ENCODE measurements at regions not wholly inside any gene's neighbourhood (a gene's known extent, or its start where the extent isn't known, plus 50 kb on each side); places are given as distances from the start of the nearest gene placed in this dataset.

DNA sequence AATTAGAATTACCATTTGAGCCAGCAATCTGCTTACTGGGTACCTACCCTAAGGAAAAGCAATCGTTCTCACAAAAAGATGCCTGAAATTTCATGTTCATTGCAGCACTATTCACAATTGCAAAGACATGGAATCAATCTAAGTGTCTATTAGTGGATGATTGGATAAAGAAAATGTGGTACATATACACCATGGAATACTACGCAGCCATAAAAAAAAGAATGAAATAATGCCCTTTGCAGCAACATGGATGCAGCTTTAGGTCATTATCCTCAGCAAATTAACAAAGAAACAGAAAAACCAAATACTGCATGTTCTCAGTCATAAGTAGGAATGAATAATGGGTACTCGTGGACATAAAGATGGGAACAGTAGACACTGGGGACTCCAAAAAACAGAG, 89.8 kb upstream of the MAP1LC3B2 start:
- H3K9me3 ChIP-seq (ENCODE audit: control insufficient read depth, low read depth, low read length), result no peaks in the 10 kb centered on the region
- H3K36me3 Mint-ChIP-seq (ENCODE audit: insufficient read depth in 1 of 3, low read depth in 3 of 3), result no peaks in the 10 kb centered on the region
- no peak overlapping the region for H3K23ac ChIP-seq (ENCODE audit: insufficient read length, low read depth, low read length)
- DNase-seq, result no peak
- no peak overlapping the region for H3K4ac ChIP-seq (ENCODE audit: low read depth, low read length)
- no peak overlapping the region for H2BK20ac ChIP-seq (ENCODE audit: low read depth, low read length, poor library complexity, severe bottlenecking)
- no peaks in the 10 kb centered on the region for H3K23me2 ChIP-seq (ENCODE audit: insufficient read length, low read depth, low read length, poor library complexity, severe bottlenecking)
- H2BK15ac ChIP-seq (ENCODE audit: low read depth, low read length), result no peak overlapping the region
- H3K27ac ChIP-seq (ENCODE audit: insufficient read length, low read depth, low read length), result no peak overlapping the region
- H3K79me1 ChIP-seq (ENCODE audit: insufficient read depth, low read depth, low read length, poor library complexity, severe bottlenecking), result no peaks in the 10 kb centered on the region
- H3T11ph ChIP-seq (ENCODE audit: low read length), result no peak overlapping the region
- H3K79me2 ChIP-seq (ENCODE audit: insufficient read depth, low read length), result no peaks in the 10 kb centered on the region
- WGBS (ENCODE audit: extremely low coverage, insufficient read length, low lambda C conversion rate), result no CpG with 5 or more reads among the region's 3 CpGs
- H4K5ac ChIP-seq (ENCODE audit: insufficient read length, low read depth, low read length), result no peak overlapping the region
- H2AK5ac ChIP-seq (ENCODE audit: insufficient read length, low read length), result no peak overlapping the region
- H3K4me2 ChIP-seq (ENCODE audit: insufficient read depth, insufficient read length, low read length), result no peak overlapping the region
- no peaks in the 10 kb centered on the region for H3K4me1 ChIP-seq (ENCODE audit: insufficient read depth, low read length)
- H3K27me3 ChIP-seq (ENCODE audit: insufficient read depth, low read length), result no peaks in the 10 kb centered on the region
- H2BK5ac ChIP-seq (ENCODE audit: insufficient read length, low read length), result no peak overlapping the region
- no peak overlapping the region for H3K4me3 Mint-ChIP-seq
- no peak overlapping the region for H3K56ac ChIP-seq (ENCODE audit: insufficient read length, low read depth, low read length)
- peaks cover 0 to 3% of the 10 kb centered on the region in 2 experiments; a peak in 2 of 5 replicates for H3K9me3 Mint-ChIP-seq
- H4K91ac ChIP-seq (ENCODE audit: insufficient read length, low read depth, low read length), result no peak overlapping the region
- no peaks in the 10 kb centered on the region for H4K20me1 ChIP-seq (ENCODE audit: control insufficient read depth, insufficient read depth, insufficient read length)
- no peaks in the 10 kb centered on the region; the same call in 1 of the 2 replicates for H3K27me3 Mint-ChIP-seq (ENCODE audit: low read depth)
- H3K4me1 Mint-ChIP-seq, result no peaks in the 10 kb centered on the region
- TF ChIP-seq, protein P1, sequence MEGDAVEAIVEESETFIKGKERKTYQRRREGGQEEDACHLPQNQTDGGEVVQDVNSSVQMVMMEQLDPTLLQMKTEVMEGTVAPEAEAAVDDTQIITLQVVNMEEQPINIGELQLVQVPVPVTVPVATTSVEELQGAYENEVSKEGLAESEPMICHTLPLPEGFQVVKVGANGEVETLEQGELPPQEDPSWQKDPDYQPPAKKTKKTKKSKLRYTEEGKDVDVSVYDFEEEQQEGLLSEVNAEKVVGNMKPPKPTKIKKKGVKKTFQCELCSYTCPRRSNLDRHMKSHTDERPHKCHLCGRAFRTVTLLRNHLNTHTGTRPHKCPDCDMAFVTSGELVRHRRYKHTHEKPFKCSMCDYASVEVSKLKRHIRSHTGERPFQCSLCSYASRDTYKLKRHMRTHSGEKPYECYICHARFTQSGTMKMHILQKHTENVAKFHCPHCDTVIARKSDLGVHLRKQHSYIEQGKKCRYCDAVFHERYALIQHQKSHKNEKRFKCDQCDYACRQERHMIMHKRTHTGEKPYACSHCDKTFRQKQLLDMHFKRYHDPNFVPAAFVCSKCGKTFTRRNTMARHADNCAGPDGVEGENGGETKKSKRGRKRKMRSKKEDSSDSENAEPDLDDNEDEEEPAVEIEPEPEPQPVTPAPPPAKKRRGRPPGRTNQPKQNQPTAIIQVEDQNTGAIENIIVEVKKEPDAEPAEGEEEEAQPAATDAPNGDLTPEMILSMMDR (conservative IDR thresholded peaks at IDR 0.05), result no peak
- H3K14ac ChIP-seq (ENCODE audit: insufficient read depth, low read length), result no peak overlapping the region
- H3K18ac ChIP-seq (ENCODE audit: insufficient read length, low read depth, low read length), result no peak overlapping the region
- no peak overlapping the region for H2BK120ac ChIP-seq (ENCODE audit: low read depth, low read length, poor library complexity, severe bottlenecking)
- H4K8ac ChIP-seq (replicated peaks; ENCODE audit: insufficient read length, low read depth, low read length), result no peak overlapping the region
- H3K27ac Mint-ChIP-seq, result no peak overlapping the region; a peak in 1 of 7 replicates
- no peak overlapping the region for H3K9ac ChIP-seq (ENCODE audit: extremely low read depth, insufficient read length, low read length)
- no peak overlapping the region for H2AFZ ChIP-seq (ENCODE audit: low read length)
- H2BK12ac ChIP-seq (ENCODE audit: insufficient read length, low read depth, low read length), result no peak overlapping the region
